ENCODE measurements at regions not wholly inside any gene's neighbourhood (a gene's known extent, or its start where the extent isn't known, plus 50 kb on each side); places are given as distances from the start of the nearest gene placed in this dataset.

DNA sequence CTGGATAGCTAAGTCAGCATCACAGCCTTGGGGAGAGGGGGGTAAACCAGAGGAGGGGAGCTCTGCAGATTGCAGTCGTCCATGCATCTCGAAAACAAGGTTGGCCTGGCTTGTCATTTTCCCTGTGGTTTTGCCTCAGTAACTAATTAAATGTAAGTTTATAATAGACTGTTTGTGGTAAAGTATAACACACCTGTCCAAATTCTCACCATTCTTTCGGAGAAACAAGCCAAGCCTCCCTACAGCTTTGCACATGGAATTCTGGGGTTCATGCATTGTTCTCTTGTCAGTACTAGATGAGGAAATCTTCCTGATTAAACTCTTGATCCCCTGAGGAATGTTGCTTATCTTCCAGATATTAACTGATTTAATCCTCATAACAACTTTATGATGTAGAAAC, 1065.2 kb upstream of the FAM98A start:
- FAIRE-seq (no peak), DNase-seq (ENCODE audit: insufficient read length, low spot score) (no peak)

GRCh38 chr2:34663314-34663713, 1064.2 kb upstream of the FAM98A start:
- DNase-seq (ENCODE audit: insufficient read length, low spot score) (no peak), FAIRE-seq (no peak)

DNA sequence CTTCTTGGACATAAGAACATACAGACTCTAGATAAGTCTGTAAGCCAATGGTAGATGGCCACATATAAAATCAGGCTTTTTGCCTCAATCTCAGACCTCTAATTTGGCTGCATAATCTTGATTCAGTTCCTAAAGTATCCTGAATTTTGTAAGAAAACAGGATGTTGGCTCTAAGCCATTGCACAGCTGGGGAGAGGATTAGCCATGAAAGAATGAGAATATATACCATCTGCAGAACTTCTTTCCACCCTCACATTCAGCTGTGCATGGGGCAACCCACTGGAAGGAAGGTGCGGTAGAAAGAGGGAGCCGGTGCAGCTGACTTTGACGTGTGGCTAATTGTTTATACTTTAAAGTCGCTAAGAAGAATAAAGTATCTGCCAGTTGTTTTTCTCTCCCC, 1061.6 kb upstream of the FAM98A start:
- DNase-seq (ENCODE audit: insufficient read length, low spot score) (no peak), FAIRE-seq (no peak)

DNA sequence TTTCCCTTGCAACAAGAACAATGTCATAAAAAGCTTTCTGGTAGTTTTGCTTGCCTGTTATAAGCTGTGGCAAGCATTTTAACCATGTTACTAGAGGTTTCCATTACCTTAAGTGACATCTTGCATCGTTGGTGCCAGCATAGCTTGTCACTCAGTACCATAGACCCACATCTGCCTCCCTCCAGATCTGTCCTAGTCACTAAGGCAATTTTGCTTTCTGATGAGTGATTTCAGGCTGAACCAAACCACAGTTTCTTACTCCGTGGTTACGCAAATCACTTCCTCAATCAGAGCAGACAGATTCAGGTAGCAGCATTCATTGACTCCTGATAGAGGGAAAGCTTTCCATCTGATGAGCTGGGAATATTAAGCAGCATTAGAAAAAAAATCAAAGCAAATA, 1057.5 kb upstream of the FAM98A start:
- DNase-seq (ENCODE audit: insufficient read length, low spot score) (no peak), FAIRE-seq (no peak)

DNA sequence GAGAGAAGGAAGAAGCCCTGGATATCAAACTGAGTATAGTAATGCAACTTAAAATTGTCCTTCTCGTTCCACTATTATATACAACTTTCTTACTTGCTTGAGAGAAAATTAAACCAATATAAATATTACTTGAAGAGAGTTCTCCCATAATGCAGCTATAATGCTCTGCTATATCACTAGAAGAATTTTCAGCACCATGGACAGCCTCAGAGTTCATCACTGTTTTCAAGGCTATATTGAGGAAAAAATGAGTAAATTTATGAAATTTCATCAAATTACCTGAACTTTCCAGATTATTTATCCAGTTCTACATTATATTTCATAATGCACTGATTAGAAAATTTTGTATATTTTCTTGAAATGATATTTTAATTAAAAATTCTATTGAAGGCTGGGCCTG, 1053.5 kb upstream of the FAM98A start:
- DNase-seq (ENCODE audit: insufficient read length, low spot score) (no peak), FAIRE-seq (no peak)

GRCh38 chr2:34646901-34647300, 1047.8 kb upstream of the FAM98A start:
- FAIRE-seq = no peak
- DNase-seq (ENCODE audit: insufficient read length, low spot score) = no peak

GRCh38 chr2:34632327-34632726, 1033.2 kb upstream of the FAM98A start:
- no peak for DNase-seq (ENCODE audit: insufficient read length, low spot score)
- no peak for FAIRE-seq

DNA sequence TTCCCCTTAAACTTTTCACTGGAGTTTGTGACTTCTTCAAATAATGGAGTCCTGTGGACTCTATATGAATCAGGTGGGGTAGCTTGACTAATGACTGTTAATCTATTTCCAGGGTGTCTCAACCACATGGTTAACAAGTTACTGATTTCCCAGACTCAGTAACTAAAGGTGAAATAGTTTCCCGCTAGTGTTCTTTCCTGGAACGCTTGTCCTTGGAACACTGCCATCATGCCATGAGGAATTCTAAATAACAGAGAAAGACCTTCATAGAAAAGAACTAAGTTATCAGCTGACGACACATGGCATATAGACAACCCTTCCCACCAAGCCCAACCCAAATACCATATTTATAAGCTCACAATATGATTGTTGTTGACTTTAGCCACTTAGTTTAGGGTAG, 1027.9 kb upstream of the FAM98A start:
- DNase-seq (ENCODE audit: insufficient read length, low spot score) (no peak), FAIRE-seq (no peak)

DNA sequence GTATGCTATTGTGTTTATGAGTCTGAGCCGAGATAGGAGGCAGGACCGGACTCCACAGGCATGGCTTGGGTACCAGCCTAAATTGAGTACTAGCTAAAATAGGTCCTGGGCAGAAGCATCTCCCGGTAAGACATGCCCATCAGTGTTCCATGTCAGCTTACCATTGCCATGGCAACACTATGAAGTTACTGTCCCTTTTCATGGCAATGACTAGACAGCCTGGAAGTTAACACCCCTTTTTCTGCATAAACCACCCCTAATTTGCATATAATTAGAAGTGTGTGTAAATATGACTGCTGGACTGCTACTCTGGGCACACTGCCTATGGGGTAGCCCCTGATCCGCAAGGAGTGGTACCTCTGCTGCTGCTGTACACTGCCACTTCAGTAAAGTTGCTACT, 1005.1 kb upstream of the FAM98A start:
- FAIRE-seq (no peak), DNase-seq (ENCODE audit: insufficient read length, low spot score) (no peak)

GRCh38 chr2:34602262-34602661, 1003.2 kb upstream of the FAM98A start:
- FAIRE-seq = no peak

GRCh38 chr2:34601561-34601960, 1002.5 kb upstream of the FAM98A start:
- DNase-seq (ENCODE audit: insufficient read length, low spot score) (no peak), FAIRE-seq (no peak)

More at GRCh38 chr2:34602262-34602661, 1003.2 kb upstream of the FAM98A start:
- DNase-seq (ENCODE audit: insufficient read length, low spot score) = no peak

DNA sequence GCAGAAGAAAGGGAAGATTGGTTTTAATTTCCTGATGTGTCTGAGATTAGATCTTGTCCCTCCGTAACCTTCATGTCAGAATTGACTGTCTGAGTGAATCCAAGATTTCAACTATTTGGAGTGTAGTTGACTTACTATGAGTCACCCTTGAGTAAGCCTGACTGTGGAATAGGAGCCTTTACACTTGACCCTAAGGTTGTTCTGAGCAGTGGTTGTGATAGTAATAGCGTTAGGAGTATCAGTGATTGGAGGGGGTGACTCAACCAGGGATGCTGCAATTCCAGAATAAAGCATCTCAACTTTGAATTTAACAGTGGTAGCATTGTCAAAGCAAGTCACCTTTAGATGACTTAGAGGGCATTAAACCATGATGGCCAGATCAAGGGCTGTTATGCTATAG, 979.5 kb upstream of the FAM98A start:
- no peak for FAIRE-seq
- DNase-seq (ENCODE audit: insufficient read length, low spot score) = no peak

- DNase-seq (ENCODE audit: insufficient read length, low spot score) (no peak), FAIRE-seq (no peak)
Observed at GRCh38 chr2:34570266-34570872, 971.3 kb upstream of the FAM98A start.

DNA sequence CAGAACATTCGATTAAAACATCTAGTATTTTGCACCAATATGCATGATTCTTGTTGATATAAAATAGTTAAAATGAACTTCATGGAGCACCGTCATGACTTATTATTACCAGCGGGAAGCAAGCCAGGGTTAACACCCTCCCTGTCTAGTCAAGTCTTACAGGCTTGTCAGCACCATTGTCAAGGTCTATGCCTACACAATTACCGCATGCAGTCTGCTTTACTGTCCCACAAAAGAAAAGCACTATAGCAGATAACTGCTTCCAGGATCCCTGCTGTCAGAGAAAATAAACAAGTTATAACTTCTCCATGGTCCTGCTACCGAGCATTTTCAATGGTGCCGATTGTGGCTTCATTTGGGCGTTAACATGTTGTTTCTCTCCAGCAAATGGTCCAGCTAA, 968.0 kb upstream of the FAM98A start:
- FAIRE-seq (no peak), DNase-seq (ENCODE audit: insufficient read length, low spot score) (no peak)

DNA sequence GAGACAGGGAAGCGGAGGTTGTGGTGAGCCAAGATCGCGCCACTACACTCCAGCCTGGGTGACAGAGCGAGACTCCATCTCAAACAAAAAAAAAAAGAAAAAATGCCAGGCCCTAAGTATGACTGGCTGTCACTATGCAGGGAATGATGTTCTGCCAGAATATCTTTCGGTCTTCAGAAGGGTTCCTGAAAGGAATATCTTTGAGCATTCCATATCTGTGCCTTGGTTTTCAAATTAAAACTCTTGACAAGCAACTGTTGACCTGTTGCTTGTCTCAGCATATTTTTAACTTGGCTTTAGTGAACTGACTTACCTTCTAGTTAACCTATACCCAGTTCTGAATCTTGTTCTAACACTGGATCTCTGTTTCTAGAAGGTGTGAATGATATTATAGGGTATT, 953.2 kb upstream of the FAM98A start:
- FAIRE-seq = no peak

DNA sequence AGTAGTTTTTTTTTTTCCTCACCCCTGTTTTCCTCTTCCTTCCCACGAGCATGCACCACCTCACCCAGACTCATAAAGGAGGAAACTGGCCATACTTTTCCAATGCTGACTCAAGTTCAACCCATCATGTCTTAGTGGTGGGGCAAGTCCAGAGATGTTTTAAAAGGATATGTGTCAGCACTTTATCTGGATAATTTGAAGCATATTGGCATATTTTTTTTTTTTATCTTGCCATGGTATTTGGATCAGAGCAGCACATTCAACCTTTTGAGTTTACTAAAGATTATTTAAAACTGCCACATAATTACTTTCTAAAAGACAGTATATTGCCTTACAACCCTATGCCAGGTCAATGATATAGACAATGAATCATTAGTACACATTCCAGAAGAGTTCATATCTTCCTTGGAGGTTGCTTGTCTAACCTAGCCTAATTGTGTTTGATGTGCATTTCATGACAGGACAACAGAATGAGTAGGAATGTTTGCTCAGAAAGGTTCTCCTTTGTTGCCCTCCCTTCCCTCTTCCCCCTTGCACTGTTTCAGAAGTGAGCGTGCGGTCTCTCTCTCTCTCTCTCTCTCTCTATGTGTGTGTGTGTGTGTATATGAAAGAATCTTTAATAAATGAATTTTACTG, 950.7 kb upstream of the FAM98A start:
- FAIRE-seq = no peak
- no peak for DNase-seq (ENCODE audit: insufficient read length, low spot score)

More for the DNA sequence above, 953.2 kb upstream of the FAM98A start:
- DNase-seq (ENCODE audit: insufficient read length, low spot score) = no peak

DNA sequence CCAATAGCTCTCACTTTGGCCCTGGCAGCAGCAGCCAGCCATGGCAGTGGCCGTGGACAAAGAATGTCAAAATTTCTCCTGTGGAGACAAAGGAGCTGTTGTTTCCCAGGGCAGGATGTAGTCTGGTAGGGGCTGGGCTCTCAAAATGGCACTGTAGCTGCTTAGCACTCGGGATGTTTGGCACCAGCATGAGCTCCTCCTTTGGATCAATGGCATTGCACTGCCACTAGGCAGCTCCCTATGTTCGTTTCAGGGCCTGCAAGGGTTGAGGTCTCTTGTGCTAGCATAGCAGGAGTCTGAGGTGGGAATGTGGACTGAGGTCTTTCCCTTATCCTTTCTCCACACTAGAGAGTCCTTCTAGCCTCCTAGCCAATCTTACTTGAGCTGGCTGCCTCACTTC, 948.8 kb upstream of the FAM98A start:
- no peak for DNase-seq (ENCODE audit: insufficient read length, low spot score)
- FAIRE-seq = no peak

DNA sequence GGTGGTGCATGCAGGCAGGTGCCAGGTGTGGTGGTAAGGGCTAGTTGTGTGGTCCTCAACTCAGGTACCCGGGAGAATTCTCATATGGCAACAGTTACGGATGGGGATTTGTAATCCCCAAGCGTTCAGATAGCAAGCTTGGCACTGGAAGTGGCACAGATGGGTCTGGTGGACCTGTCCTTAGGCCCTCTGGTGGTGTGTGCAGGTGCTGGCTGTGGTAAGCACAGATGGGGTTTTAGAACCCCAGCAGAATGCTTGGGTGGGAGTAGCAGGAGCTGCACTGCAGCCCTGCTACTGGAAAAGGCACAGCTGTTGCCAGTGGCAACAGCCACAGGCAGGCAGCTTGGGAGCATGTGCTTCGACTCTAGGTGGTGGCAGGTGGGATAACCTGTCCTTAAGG, 948.2 kb upstream of the FAM98A start:
- DNase-seq (ENCODE audit: insufficient read length, low spot score) (no peak), FAIRE-seq (no peak)

DNA sequence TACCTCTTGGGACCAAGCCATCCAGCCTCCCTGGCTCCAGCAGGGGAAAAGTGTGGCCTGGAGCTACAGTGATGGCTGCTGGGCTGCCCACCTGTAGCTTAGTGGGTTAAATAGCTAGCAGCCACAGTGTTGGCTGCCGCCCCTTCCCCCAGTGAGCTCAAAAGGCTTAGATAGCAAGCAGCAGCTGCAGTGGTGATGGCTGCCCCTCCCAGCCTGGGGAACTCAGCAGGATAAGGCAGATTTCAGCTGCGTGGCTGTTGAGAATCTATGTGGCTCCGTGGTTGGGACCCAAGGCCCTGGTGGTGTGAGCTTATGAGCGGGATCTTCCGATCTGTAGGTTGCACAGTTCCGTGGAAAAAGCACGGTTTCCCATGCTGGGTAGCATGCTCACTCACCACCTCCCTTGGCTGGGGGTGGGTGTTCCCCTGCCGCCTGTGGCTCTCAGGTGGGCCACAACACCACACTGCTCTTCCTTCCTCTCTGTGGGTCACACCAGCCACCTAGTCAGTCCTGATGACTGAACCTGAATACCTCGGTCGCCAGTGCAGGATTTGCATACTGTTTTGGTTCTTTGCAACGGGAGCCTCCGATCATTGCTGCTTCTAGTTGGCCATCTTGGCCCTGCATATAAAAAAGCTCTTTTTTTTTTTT, 946.5 kb upstream of the FAM98A start:
- no peak for FAIRE-seq
- DNase-seq (ENCODE audit: insufficient read length, low spot score) = no peak

- no peak for FAIRE-seq
- no peak for DNase-seq (ENCODE audit: insufficient read length, low spot score)
Observed at GRCh38 chr2:34534761-34535160, 935.7 kb upstream of the FAM98A start.

- no peak for FAIRE-seq
- no peak for DNase-seq (ENCODE audit: insufficient read length, low spot score)
Observed at GRCh38 chr2:34534341-34534740, 935.2 kb upstream of the FAM98A start.

DNA sequence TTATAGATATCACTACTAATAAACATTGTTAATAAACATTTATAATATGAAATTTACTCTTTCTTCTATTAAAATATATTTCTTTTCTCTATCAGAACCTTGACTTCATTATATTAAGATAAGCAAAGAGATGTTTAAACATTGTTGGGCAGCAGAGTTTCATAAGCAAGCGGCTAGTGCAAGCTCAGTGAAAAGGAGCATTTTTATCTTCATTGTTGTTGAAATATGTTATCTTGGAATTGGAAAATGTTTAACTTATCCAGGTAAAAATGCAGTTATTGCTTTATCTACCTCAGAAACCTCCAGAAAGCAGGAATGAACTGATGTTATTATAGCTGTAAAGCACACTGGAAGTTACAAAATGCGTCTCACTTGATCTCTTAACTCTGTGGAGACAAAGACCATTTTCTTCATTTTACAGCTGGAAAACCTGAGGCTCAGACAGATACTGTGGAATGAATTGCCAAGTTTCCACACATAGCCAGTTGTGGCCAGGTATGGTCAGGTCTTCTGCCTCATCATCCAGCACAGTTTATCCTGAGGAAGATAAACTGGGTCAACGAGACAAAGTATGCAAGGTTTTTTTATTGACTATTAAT, 934.6 kb upstream of the FAM98A start:
- DNase-seq (ENCODE audit: insufficient read length, low spot score) (no peak), FAIRE-seq (no peak)
